H9 (cell line): ENCODE measurements at regions not wholly inside any gene's neighbourhood (a gene's known extent, or its start where the extent isn't known, plus 50 kb on each side); places are given as distances from the start of the nearest gene placed in this dataset.

Experiments
- DNase-seq: peaks from one replicate; pipeline ENCODE4 v3.0.0-alpha.2; 2017
- H2AFZ ChIP-seq: one replicate; pipeline ENCODE4 v1.6.1; 2013; ENCODE audit warnings: mild to moderate bottlenecking, low read length, control low read depth, moderate library complexity
- H2AK5ac ChIP-seq: 2 replicates; pipeline ENCODE4 v1.6.1; 2013; ENCODE audit warnings: low read length, control low read depth, mixed read lengths; ENCODE audit not compliant: insufficient read length
- H2BK120ac ChIP-seq: one replicate; pipeline ENCODE4 v1.6.1; 2013; ENCODE audit warnings: low read depth, mild to moderate bottlenecking, low read length, control low read depth, inconsistent platforms; ENCODE audit not compliant: poor library complexity, severe bottlenecking
- H2BK12ac ChIP-seq: 2 replicates; pipeline ENCODE4 v1.6.1; 2013; ENCODE audit warnings: low read length, control low read depth, mixed read lengths, low read depth; ENCODE audit not compliant: insufficient read length
- H2BK15ac ChIP-seq: 2 replicates; pipeline ENCODE4 v1.6.1; 2013; ENCODE audit warnings: low read depth, low read length, control low read depth
- H2BK20ac ChIP-seq: one replicate; pipeline ENCODE4 v1.6.1; 2013; ENCODE audit warnings: low read depth, mild to moderate bottlenecking, low read length, control low read depth, inconsistent platforms; ENCODE audit not compliant: poor library complexity, severe bottlenecking
- H2BK5ac ChIP-seq: 2 replicates; pipeline ENCODE4 v1.6.1; 2013; ENCODE audit warnings: low read length, control low read depth, mixed read lengths; ENCODE audit not compliant: insufficient read length
- H3K14ac ChIP-seq: 2 replicates; pipeline ENCODE4 v1.6.1; 2013; ENCODE audit warnings: low read length, control low read depth; ENCODE audit not compliant: insufficient read depth
- H3K18ac ChIP-seq: 2 replicates; pipeline ENCODE4 v1.6.1; 2013; ENCODE audit warnings: low read depth, mild to moderate bottlenecking, mixed read lengths, low read length, control low read depth; ENCODE audit not compliant: insufficient read length
- H3K23ac ChIP-seq: 2 replicates; pipeline ENCODE4 v1.6.1; 2013; ENCODE audit warnings: low read length, control low read depth, mixed read lengths, low read depth; ENCODE audit not compliant: insufficient read length
- H3K23me2 ChIP-seq: 2 replicates; pipeline ENCODE4 v1.6.1; 2013; ENCODE audit warnings: low read depth, mild to moderate bottlenecking, mixed read lengths, low read length, control low read depth; ENCODE audit not compliant: insufficient read length, poor library complexity, severe bottlenecking
- H3K27ac ChIP-seq: 2 replicates; pipeline ENCODE4 v1.5.1; 2013; ENCODE audit warnings: low read length, control low read depth, mixed read lengths, low read depth; ENCODE audit not compliant: insufficient read length
- H3K27me3 ChIP-seq: 2 replicates; pipeline ENCODE4 v1.6.1; 2013; ENCODE audit warnings: low read length, control low read depth, inconsistent platforms; ENCODE audit not compliant: insufficient read depth
- H3K4ac ChIP-seq: 2 replicates; pipeline ENCODE4 v1.6.1; 2013; ENCODE audit warnings: low read depth, mild to moderate bottlenecking, control low read depth, inconsistent platforms, low read length, moderate library complexity
- H3K4me1 ChIP-seq: 2 replicates; pipeline ENCODE4 v1.6.1; 2013; ENCODE audit warnings: low read length, control low read depth, inconsistent platforms; ENCODE audit not compliant: insufficient read depth
- H3K4me2 ChIP-seq: 2 replicates; pipeline ENCODE4 v1.6.1; 2013; ENCODE audit warnings: low read length, control low read depth, mixed read lengths; ENCODE audit not compliant: insufficient read length, insufficient read depth
- H3K56ac ChIP-seq: 2 replicates; pipeline ENCODE4 v1.6.1; 2013; ENCODE audit warnings: low read depth, mild to moderate bottlenecking, mixed read lengths, low read length, control low read depth; ENCODE audit not compliant: insufficient read length
- H3K79me1 ChIP-seq: 2 replicates; pipeline ENCODE4 v1.6.1; 2013; ENCODE audit warnings: low read depth, mild to moderate bottlenecking, moderate library complexity, low read length, control low read depth, inconsistent platforms; ENCODE audit not compliant: insufficient read depth, poor library complexity, severe bottlenecking
- H3K79me2 ChIP-seq: 2 replicates; pipeline ENCODE4 v1.6.1; 2013; ENCODE audit warnings: low read length, control low read depth, inconsistent platforms; ENCODE audit not compliant: insufficient read depth
- H3K9ac ChIP-seq: 2 replicates; pipeline ENCODE4 v1.6.1; 2013; ENCODE audit warnings: low read length, control low read depth, mixed read lengths; ENCODE audit not compliant: insufficient read length; ENCODE audit errors: extremely low read depth
- H3K9me3 ChIP-seq: one replicate; pipeline ENCODE4 v1.6.1; 2013; ENCODE audit warnings: low read depth, low read length, inconsistent platforms; ENCODE audit not compliant: control insufficient read depth
- H3T11ph ChIP-seq: one replicate; pipeline ENCODE4 v1.6.1; 2013; ENCODE audit warnings: mild to moderate bottlenecking, low read length, control low read depth, inconsistent platforms
- H4K20me1 ChIP-seq: one replicate; pipeline ENCODE4 v1.6.1; 2013; ENCODE audit not compliant: control insufficient read depth, insufficient read length, insufficient read depth
- H4K5ac ChIP-seq: 2 replicates; pipeline ENCODE4 v1.6.1; 2013; ENCODE audit warnings: low read depth, mild to moderate bottlenecking, mixed read lengths, low read length, control low read depth; ENCODE audit not compliant: insufficient read length
- H4K8ac ChIP-seq: replicated peaks from 2 replicates; pipeline ENCODE4 v1.6.1; 2013; ENCODE audit warnings: low read length, control low read depth, mixed read lengths, low read depth; ENCODE audit not compliant: insufficient read length
- H4K91ac ChIP-seq: 2 replicates; pipeline ENCODE4 v1.6.1; 2013; ENCODE audit warnings: low read depth, mild to moderate bottlenecking, moderate library complexity, mixed read lengths, low read length, control low read depth; ENCODE audit not compliant: insufficient read length
- H3K27ac Mint-ChIP-seq, 3 experiments: 2 replicates in 2 of 3; 3 replicates in 1 of 3; pipeline ENCODE4 v1.8.0; 2020 to 2021; ENCODE audit warnings: mixed read lengths in 3 of 3, mild to moderate bottlenecking in 1 of 3, moderate library complexity in 1 of 3
- H3K27me3 Mint-ChIP-seq: 2 replicates; pipeline ENCODE4 v1.8.0; 2021; ENCODE audit warnings: low read depth, mild to moderate bottlenecking, moderate library complexity, mixed read lengths
- H3K36me3 Mint-ChIP-seq, 3 experiments: 2 replicates in 2 of 3; 3 replicates in 1 of 3; pipeline ENCODE4 v1.8.0; 2020 to 2021; ENCODE audit warnings: low read depth in 3 of 3, mixed read lengths in 3 of 3; ENCODE audit not compliant: insufficient read depth in 1 of 3
- H3K4me1 Mint-ChIP-seq, 2 experiments: 2 replicates each; pipeline ENCODE4 v1.8.0; 2020; ENCODE audit warnings: mixed read lengths in 2 of 2
- H3K4me3 Mint-ChIP-seq, 2 experiments: 2 replicates in 1 of 2; 3 replicates in 1 of 2; pipeline ENCODE4 v1.8.0; 2020 to 2021; ENCODE audit warnings: mild to moderate bottlenecking in 2 of 2, mixed read lengths in 2 of 2, moderate library complexity in 1 of 2
- H3K9me3 Mint-ChIP-seq, 2 experiments: 2 replicates in 1 of 2; 3 replicates in 1 of 2; pipeline ENCODE4 v1.8.0; 2020; ENCODE audit warnings: mild to moderate bottlenecking in 2 of 2, mixed read lengths in 2 of 2, moderate library complexity in 1 of 2
- CTCF ChIP-seq: fragments of 200-600 bp; sonication (generic); conservative IDR thresholded peaks from 3 replicates; pipeline ENCODE4 v1.8.0; 2021; ENCODE audit warnings: antibody characterized with exemption, mild to moderate bottlenecking
- WGBS: extraction: QIAGEN DNeasy Blood & Tissue Kit; methylation state at CpG from one replicate; pipeline ENCODE4 v1.1.7; 2013; ENCODE audit warnings: missing lambda C conversion rate, low lambda C conversion rate, mixed read lengths; ENCODE audit not compliant: insufficient read length; ENCODE audit errors: extremely low coverage; 5-methylcytosine and 5-hydroxymethylcytosine counted together

GRCh38 chr3:1515882-1516281 lies 423.1 kb downstream of the CNTN6 start:
- DNase-seq = no peak
- H3K4me1 ChIP-seq = no peaks in the 10 kb centered on the region; the same call in 1 of the 2 replicates
- H3K79me1 ChIP-seq = no peaks in the 10 kb centered on the region
- H3T11ph ChIP-seq = no peak overlapping the region
- Mint-ChIP-seq H3K9me3 (no peaks in the 10 kb centered on the region), H3K27me3 (no peaks in the 10 kb centered on the region), H3K4me1 (peaks cover 25 to 27% of the 10 kb centered on the region in 2 experiments), H3K4me3 (no peak overlapping the region), H3K27ac (peak overlapping the region in 1 of 3 experiments; percentile 94; a peak in 1 of 7 replicates), H3K36me3 (no peaks in the 10 kb centered on the region)
- H3K27ac ChIP-seq = no peak overlapping the region
- TF ChIP-seq CTCF = no peak
- H2BK120ac ChIP-seq = no peak overlapping the region
- no peak overlapping the region for H3K14ac ChIP-seq
- H4K8ac ChIP-seq = no peak overlapping the region
- H2AFZ ChIP-seq = no peak overlapping the region
- no peak overlapping the region for H3K4me2 ChIP-seq
- H4K5ac ChIP-seq = no peak overlapping the region
- no peaks in the 10 kb centered on the region for H3K27me3 ChIP-seq
- H2BK5ac ChIP-seq = no peak overlapping the region
- H2AK5ac ChIP-seq = no peak overlapping the region
- no peaks in the 10 kb centered on the region for H3K9me3 ChIP-seq
- no peak overlapping the region for H3K9ac ChIP-seq
- H3K23ac ChIP-seq = no peak overlapping the region
- no peak overlapping the region for H2BK12ac ChIP-seq
- no CpG with 5 or more reads among the region's 4 CpGs for WGBS
- H4K91ac ChIP-seq = no peak overlapping the region
- H2BK15ac ChIP-seq = no peak overlapping the region
- H3K4ac ChIP-seq = no peak overlapping the region
- H4K20me1 ChIP-seq = no peaks in the 10 kb centered on the region
- H2BK20ac ChIP-seq = no peak overlapping the region
- H3K23me2 ChIP-seq = no peaks in the 10 kb centered on the region
- no peak overlapping the region for H3K56ac ChIP-seq
- H3K18ac ChIP-seq = no peak overlapping the region
- no peaks in the 10 kb centered on the region for H3K79me2 ChIP-seq
